HepG2 (cell line): ENCODE measurements at regions not wholly inside any gene's neighbourhood (a gene's known extent, or its start where the extent isn't known, plus 50 kb on each side); places are given as distances from the start of the nearest gene placed in this dataset.

Experiments
- ATAC-seq: fragments of 200-7000 bp; cut with Tn5 transposase; 3 replicates; pipeline ENCODE4 v1.9.1; 2020; ENCODE audit warnings: mild to moderate bottlenecking, moderate library complexity
- BruUV-seq: library from RNA; stranded (reverse); fragments of 400-500 nt; replicated peaks from 2 replicates; lab custom pipeline; 2021; lab: Mats Ljungman, UMichigan
- CTCF ChIA-PET: fragments of 300-600 bp; formaldehyde crosslinking; extraction: SDS; loops from one replicate; lab custom pipeline; 2021; ENCODE audit warnings: low total read pairs, inconsistent platforms, low intra/inter-chr PET ratio; lab: Yijun Ruan, JAX
- POLR2A ChIA-PET: fragments of 350-600 bp; sonication (Branson Sonifier 250); formaldehyde crosslinking; loops from one replicate; lab custom pipeline; 2020; ENCODE audit warnings: antibody characterized with exemption, inconsistent platforms; lab: Yijun Ruan, JAX
- DNase-seq: peaks from one replicate; pipeline ENCODE4 v3.0.0-alpha.2; 2015; ENCODE audit warnings: low spot score
- FAIRE-seq: peaks from 3 replicates; lab custom pipeline; 2011; peaks lifted over from hg19 to GRCh38; lab: Jason Lieb, UNC
- H2AFZ ChIP-seq: one replicate; pipeline ENCODE4 v1.6.1; 2011; ENCODE audit warnings: low read length, inconsistent platforms
- H3K27ac ChIP-seq: fragments of 300-600 bp; 3 replicates; pipeline ENCODE4 v1.8.0; 2011; ENCODE audit warnings: mixed run types, mild to moderate bottlenecking, mixed read lengths, low read length, inconsistent platforms; ENCODE audit not compliant: insufficient read depth; ENCODE audit errors: extremely low read length
- H3K27me3 ChIP-seq, 2 experiments: fragments of 200-600 bp in 1 of 2; 2 replicates in 1 of 2; 3 replicates in 1 of 2; pipeline versions ENCODE4 v1.6.0 to v1.8.0; 2011; ENCODE audit warnings: low read length in 2 of 2, mild to moderate bottlenecking in 2 of 2, moderate library complexity in 2 of 2, inconsistent platforms in 1 of 2; ENCODE audit not compliant: insufficient read depth in 2 of 2, control insufficient read depth in 1 of 2
- H3K36me3 ChIP-seq, 2 experiments: fragments of 200-600 bp in 1 of 2; replicated peaks in 1 of 2; 2 replicates in 1 of 2; 3 replicates in 1 of 2; pipeline versions ENCODE4 v1.5.1 to v1.8.0; 2011; ENCODE audit warnings: low read length in 2 of 2, inconsistent platforms in 1 of 2; ENCODE audit not compliant: insufficient read depth in 2 of 2, control insufficient read depth in 1 of 2
- H3K4me1 ChIP-seq: 2 replicates; pipeline ENCODE4 v1.5.1; 2012; ENCODE audit warnings: low read length, inconsistent platforms; ENCODE audit not compliant: insufficient read depth
- H3K4me2 ChIP-seq: 2 replicates; pipeline ENCODE4 v1.6.0; 2011; ENCODE audit warnings: low read depth, low read length, inconsistent platforms
- H3K4me3 ChIP-seq, 3 experiments: fragments of 200-600 bp in 1 of 3; sonication (generic), shearing (Covaris generic) in 1 of 3; replicated peaks in 1 of 3; 2 replicates each; pipeline ENCODE4 v1.5.1; 2011 to 2016; ENCODE audit warnings: low read length in 3 of 3, inconsistent platforms in 2 of 3, low read depth in 2 of 3, mild to moderate bottlenecking in 2 of 3, control low read depth in 1 of 3, mixed read lengths in 1 of 3; ENCODE audit not compliant: insufficient read depth in 1 of 3
- H3K79me2 ChIP-seq: one replicate; pipeline ENCODE4 v1.6.1; 2011; ENCODE audit warnings: low read length, inconsistent platforms; ENCODE audit not compliant: insufficient read depth
- H3K9ac ChIP-seq: 2 replicates; pipeline ENCODE4 v1.6.0; 2011; ENCODE audit warnings: mild to moderate bottlenecking, low read depth, low read length, inconsistent platforms; ENCODE audit not compliant: insufficient read depth
- H3K9me3 ChIP-seq: 2 replicates; pipeline ENCODE4 v1.5.1; 2012; ENCODE audit warnings: mild to moderate bottlenecking, low read length
- H4K20me1 ChIP-seq: 2 replicates; pipeline ENCODE4 v1.6.0; 2011; ENCODE audit warnings: inconsistent platforms, mild to moderate bottlenecking, low read length, moderate library complexity; ENCODE audit not compliant: insufficient read depth
- CBX2 ChIP-seq, 2 experiments: fragments of 200-600 bp in 1 of 2; sonication (generic); formaldehyde crosslinking in 1 of 2; IDR thresholded peaks; 2 replicates each; pipeline versions ENCODE4 v1.7.0 to v1.8.1; 2018 to 2022; ENCODE audit warnings: low read depth in 2 of 2, low read length in 1 of 2, mild to moderate bottlenecking in 1 of 2, missing genetic modification reagents in 1 of 2
- EP300 ChIP-seq, 3 experiments: sonication (generic) in 1 of 3; formaldehyde crosslinking in 1 of 3; IDR thresholded peaks; 2 replicates each; pipeline versions ENCODE4 v1.5.1 to v1.6.1; 2011 to 2020; ENCODE audit warnings: low read depth in 2 of 3, low read length in 2 of 3, borderline replicate concordance in 1 of 3, improper control_type of control experiment in 1 of 3, mild to moderate bottlenecking in 1 of 3, missing genetic modification reagents in 1 of 3, moderate library complexity in 1 of 3
- HDAC6 ChIP-seq: fragments of 200-600 bp; sonication (generic); IDR thresholded peaks from 2 replicates; pipeline ENCODE4 v1.7.0; 2017; ENCODE audit warnings: mild to moderate bottlenecking, antibody characterized with exemption, low read length, low read depth
- ISL2 ChIP-seq: sonication (generic); formaldehyde crosslinking; IDR thresholded peaks from 2 replicates; pipeline ENCODE4 v1.5.0; 2020; ENCODE audit warnings: missing genetic modification reagents
- JARID2 ChIP-seq: sonication (generic); formaldehyde crosslinking; IDR thresholded peaks from 2 replicates; pipeline ENCODE4 v1.8.1; 2023; ENCODE audit warnings: missing genetic modification reagents, inconsistent platforms; ENCODE audit not compliant: insufficient replicate concordance
- KMT2B ChIP-seq: IDR thresholded peaks from 2 replicates; pipeline ENCODE4 v1.6.1; 2016; ENCODE audit warnings: missing genetic modification reagents, missing compliant biosample characterization
- MXD3 ChIP-seq: IDR thresholded peaks from 2 replicates; pipeline ENCODE4 v1.6.1; 2016; ENCODE audit warnings: mild to moderate bottlenecking, missing biosample characterization, missing genetic modification reagents
- MYNN ChIP-seq: sonication (generic); formaldehyde crosslinking; IDR thresholded peaks from 2 replicates; pipeline ENCODE4 v1.4.0; 2020; ENCODE audit warnings: mild to moderate bottlenecking, low read depth, missing genetic modification reagents
- NRL ChIP-seq: sonication (generic); formaldehyde crosslinking; IDR thresholded peaks from 2 replicates; pipeline ENCODE4 v1.5.0; 2020; ENCODE audit warnings: missing genetic modification reagents, mild to moderate bottlenecking, moderate library complexity, borderline replicate concordance
- RBAK ChIP-seq: sonication (generic); formaldehyde crosslinking; IDR thresholded peaks from 2 replicates; pipeline ENCODE4 v1.5.1; 2020; ENCODE audit warnings: mild to moderate bottlenecking, missing genetic modification reagents
- THRA ChIP-seq: sonication (generic); formaldehyde crosslinking; IDR thresholded peaks from 2 replicates; pipeline ENCODE4 v1.4.0; 2020; ENCODE audit warnings: missing genetic modification reagents, borderline replicate concordance
- ZFP62 ChIP-seq: sonication (generic); formaldehyde crosslinking; IDR thresholded peaks from 2 replicates; pipeline ENCODE4 v1.4.0; 2020; ENCODE audit warnings: missing genetic modification reagents
- ZNF33B ChIP-seq: sonication (generic); formaldehyde crosslinking; IDR thresholded peaks from 2 replicates; pipeline ENCODE4 v1.5.1; 2020; ENCODE audit warnings: mild to moderate bottlenecking, missing genetic modification reagents
- ZNF557 ChIP-seq: sonication (generic); formaldehyde crosslinking; IDR thresholded peaks from 2 replicates; pipeline ENCODE4 v1.4.0; 2020; ENCODE audit warnings: missing genetic modification reagents
- ZNF563 ChIP-seq: sonication (generic); formaldehyde crosslinking; IDR thresholded peaks from 2 replicates; pipeline ENCODE4 v1.8.0; 2022; ENCODE audit warnings: mild to moderate bottlenecking, moderate library complexity, missing genetic modification reagents
- ZNF776 ChIP-seq: sonication (generic); formaldehyde crosslinking; IDR thresholded peaks from 2 replicates; pipeline ENCODE4 v1.4.0; 2020; ENCODE audit warnings: mild to moderate bottlenecking, missing genetic modification reagents
- ZSCAN25 ChIP-seq: sonication (generic); formaldehyde crosslinking; IDR thresholded peaks from 2 replicates; pipeline ENCODE4 v1.8.0; 2022; ENCODE audit warnings: mild to moderate bottlenecking, missing genetic modification reagents
- WGBS: methylation state at CpG from one replicate; pipeline ENCODE4 v1.1.6; 2017; ENCODE audit warnings: low lambda C conversion rate; 5-methylcytosine and 5-hydroxymethylcytosine counted together
- in situ Hi-C: cut with HindIII; loops from 2 replicates; pipeline ENCODE4 v1.10.0; 2017; ENCODE audit warnings: low pct_unique_long_range_greater_than_20kb; ENCODE audit not compliant: extremely low pct_ligation_motif_present
- intact Hi-C: fragments of 100-400 bp; cut with micrococcal nuclease; formaldehyde crosslinking; loops from one replicate; pipeline ENCODE4 v1.10.0; 2022; ENCODE audit not compliant: unreplicated experiment

- BruUV-seq = no TSS peak
- Histone ChIP-seq H3K27me3 (no peaks in the 10 kb centered on the region; a peak in 1 of 5 replicates), H3K4me3 (no peak overlapping the region), H3K27ac (no peak overlapping the region), H3K9me3 (no peaks in the 10 kb centered on the region), H3K4me2 (no peak overlapping the region), H4K20me1 (no peaks in the 10 kb centered on the region), H2AFZ (no peak overlapping the region), H3K9ac (no peak overlapping the region), H3K36me3 (no peaks in the 10 kb centered on the region), H3K79me2 (no peaks in the 10 kb centered on the region), H3K4me1 (peaks cover 6% of the 10 kb centered on the region; the same call in 1 of the 2 replicates)
- ChIA-PET CTCF (no interaction called here), POLR2A (no interaction called here)
- no peak for TF ChIP-seq ISL2 (CRISPR knock-in tag)
- no peak for TF ChIP-seq CBX2 (IDR thresholded peaks at IDR 0.05; ENCODE audit: low read depth, low read length)
- no peak for TF ChIP-seq CBX2 (CRISPR knock-in tag; IDR thresholded peaks at IDR 0.05; ENCODE audit: low read depth)
- no peak for TF ChIP-seq KMT2B (CRISPR knock-in tag)
- no peak for TF ChIP-seq ZFP62 (CRISPR knock-in tag)
- no peak for TF ChIP-seq RBAK (CRISPR knock-in tag)
- no peak for TF ChIP-seq HDAC6
- ATAC-seq (no peak), FAIRE-seq (no peak), DNase-seq (no peak)
- 39% methylated on average over 6 of the region's 8 CpGs for WGBS
- intact Hi-C loops = no loop called here
- in situ Hi-C loops = no loop called here
Measured at GRCh38 chr11:11149671-11150459, 203.2 kb downstream of the CSNK2A3 start.

- Histone ChIP-seq H3K9me3 (no peaks in the 10 kb centered on the region), H3K79me2 (no peaks in the 10 kb centered on the region), H4K20me1 (no peaks in the 10 kb centered on the region), H3K4me1 (peaks cover 6% of the 10 kb centered on the region; the same call in 1 of the 2 replicates), H3K36me3 (no peaks in the 10 kb centered on the region), H3K4me2 (no peak overlapping the region), H3K4me3 (no peak overlapping the region), H3K27me3 (no peaks in the 10 kb centered on the region; a peak in 1 of 5 replicates), H3K9ac (no peak overlapping the region), H2AFZ (no peak overlapping the region), H3K27ac (no peak overlapping the region)
- CTCF ChIA-PET = no interaction called here
- intact Hi-C loops (no loop called here), in situ Hi-C loops (no loop called here)
- DNase-seq = no peak
- WGBS = 41% methylated on average over 4 of the region's 4 CpGs
- FAIRE-seq = no peak
- ATAC-seq = no peak
- no TSS peak for BruUV-seq
- POLR2A ChIA-PET = no interaction called here
- TF ChIP-seq ZNF776 (CRISPR knock-in tag) = no peak
- no peak for TF ChIP-seq THRA (CRISPR knock-in tag)
- no peak for TF ChIP-seq ZNF33B (CRISPR knock-in tag)
- no peak for TF ChIP-seq ZSCAN25 (CRISPR knock-in tag)
- no peak for TF ChIP-seq NRL (CRISPR knock-in tag)
- no peak for TF ChIP-seq MYNN
- TF ChIP-seq ZNF563 = no peak
- TF ChIP-seq EP300 (IDR thresholded peaks at IDR 0.05; ENCODE audit: low read depth in 2 of 2, low read length in 2 of 2) = no peak
- no peak for TF ChIP-seq EP300 (CRISPR knock-in tag; IDR thresholded peaks at IDR 0.05; ENCODE audit: borderline replicate concordance)
- no peak for TF ChIP-seq ZNF557
- TF ChIP-seq MXD3 (CRISPR knock-in tag) = no peak
- no peak for TF ChIP-seq JARID2 (CRISPR knock-in tag)
Measured at GRCh38 chr11:11148596-11148995, 204.5 kb downstream of the CSNK2A3 start.
